Activated T-cell treated with anti-CD3 and anti-CD28 coated beads, Interleukin-2, amount 50 U/mL, for 1 hour (primary cell): ENCODE measurements at regions not wholly inside any gene's neighbourhood (a gene's known extent, or its start where the extent isn't known, plus 50 kb on each side); places are given as distances from the start of the nearest gene placed in this dataset.
"Not testable (repeated sequence)": the region's sequence is repeated elsewhere in the genome, so short reads cannot be mapped to it uniquely, and the experiment has no call there.

Source experiments
- DNase-seq: peaks from one replicate; pipeline ENCODE4 v3.0.0-alpha.2; 2020

GRCh38 chr7:63856466-63856865 is 142.2 kb upstream of the ZNF722 start:
- not testable (repeated sequence) for DNase-seq

- DNase-seq: no peak
Measured at GRCh38 chr7:63867127-63867526, 131.5 kb upstream of the ZNF722 start.

- not testable (repeated sequence) for DNase-seq
Measured at GRCh38 chr7:63874242-63874641, 124.4 kb upstream of the ZNF722 start.

GRCh38 chr7:63876707-63877322 is 121.8 kb upstream of the ZNF722 start:
- no peak for DNase-seq

GRCh38 chr7:63887031-63887430 is 111.6 kb upstream of the ZNF722 start:
- no peak for DNase-seq

- peak; percentile 85 for DNase-seq
Measured at GRCh38 chr7:63899691-63900393, 98.8 kb upstream of the ZNF722 start.

GRCh38 chr7:63900394-63901203 is 98.0 kb upstream of the ZNF722 start:
- DNase-seq: peak; percentile 86

GRCh38 chr7:63901204-63901506 is 97.5 kb upstream of the ZNF722 start:
- not testable (repeated sequence) for DNase-seq

GRCh38 chr7:63918986-63919385 is 79.7 kb upstream of the ZNF722 start:
- DNase-seq: no peak

- no peak for DNase-seq
Measured at GRCh38 chr7:63925262-63925625, 73.4 kb upstream of the ZNF722 start.

GRCh38 chr7:63925626-63926460 is 72.8 kb upstream of the ZNF722 start:
- peak; percentile 91 for DNase-seq

GRCh38 chr7:63927261-63927660 is 71.4 kb upstream of the ZNF722 start:
- no peak for DNase-seq

- DNase-seq: no peak
Measured at GRCh38 chr7:63931057-63931600, 67.5 kb upstream of the ZNF722 start.

GRCh38 chr7:63931985-63932577 is 66.6 kb upstream of the ZNF722 start:
- DNase-seq: no peak
